ENCODE measurements at regions not wholly inside any gene's neighbourhood (a gene's known extent, or its start where the extent isn't known, plus 50 kb on each side); places are given as distances from the start of the nearest gene placed in this dataset.

GRCh38 chr4:161252520-161253141 lies 911.2 kb downstream of the FSTL5 start:
- Mint-ChIP-seq H3K4me3 (no peak overlapping the region), H3K9me3 (peaks cover 17% of the 10 kb centered on the region), H3K4me1 (no peaks in the 10 kb centered on the region), H3K27me3 (ENCODE audit: low read depth) (no peaks in the 10 kb centered on the region), H3K36me3 (ENCODE audit: low read depth) (peaks cover 15% of the 10 kb centered on the region), H3K27ac (ENCODE audit: unreplicated experiment) (no peak overlapping the region)
- no peak for DNase-seq (ENCODE audit: low read depth, low spot score)
- TF ChIP-seq CTCF (conservative IDR thresholded peaks at IDR 0.05) = peak; percentile 62

GRCh38 chr4:161249779-161250440 lies 913.9 kb downstream of the FSTL5 start:
- no peaks in the 10 kb centered on the region for H3K4me1 Mint-ChIP-seq
- H3K9me3 Mint-ChIP-seq = peaks cover 7% of the 10 kb centered on the region
- H3K27me3 Mint-ChIP-seq (ENCODE audit: low read depth) = no peaks in the 10 kb centered on the region
- no peak for DNase-seq (ENCODE audit: low read depth, low spot score)
- peaks cover 6% of the 10 kb centered on the region for H3K36me3 Mint-ChIP-seq (ENCODE audit: low read depth)
- TF ChIP-seq CTCF (conservative IDR thresholded peaks at IDR 0.05) = no peak
- H3K27ac Mint-ChIP-seq (ENCODE audit: unreplicated experiment) = no peak overlapping the region
- no peak overlapping the region for H3K4me3 Mint-ChIP-seq

GRCh38 chr4:161248880-161249279 lies 914.9 kb downstream of the FSTL5 start:
- Mint-ChIP-seq H3K4me3 (no peak overlapping the region), H3K27me3 (ENCODE audit: low read depth) (no peaks in the 10 kb centered on the region), H3K27ac (ENCODE audit: unreplicated experiment) (no peak overlapping the region), H3K36me3 (ENCODE audit: low read depth) (peaks cover 2% of the 10 kb centered on the region), H3K9me3 (peaks cover 6% of the 10 kb centered on the region), H3K4me1 (no peaks in the 10 kb centered on the region)
- TF ChIP-seq CTCF (conservative IDR thresholded peaks at IDR 0.05) = no peak
- no peak for DNase-seq (ENCODE audit: low read depth, low spot score)

GRCh38 chr4:161247831-161248230 lies 916.0 kb downstream of the FSTL5 start:
- Mint-ChIP-seq H3K27me3 (ENCODE audit: low read depth) (no peaks in the 10 kb centered on the region), H3K9me3 (peaks cover 2% of the 10 kb centered on the region), H3K4me3 (no peak overlapping the region), H3K27ac (ENCODE audit: unreplicated experiment) (no peak overlapping the region), H3K36me3 (ENCODE audit: low read depth) (peaks cover 2% of the 10 kb centered on the region), H3K4me1 (no peaks in the 10 kb centered on the region)
- TF ChIP-seq CTCF (conservative IDR thresholded peaks at IDR 0.05) = no peak
- no peak for DNase-seq (ENCODE audit: low read depth, low spot score)

- H3K4me1 Mint-ChIP-seq = no peaks in the 10 kb centered on the region
Observed at GRCh38 chr4:161238033-161238432, 925.8 kb downstream of the FSTL5 start.

More at GRCh38 chr4:161238033-161238432, 925.8 kb downstream of the FSTL5 start:
- no peaks in the 10 kb centered on the region for H3K36me3 Mint-ChIP-seq (ENCODE audit: low read depth)
- TF ChIP-seq CTCF (conservative IDR thresholded peaks at IDR 0.05) = no peak
- no peak for DNase-seq (ENCODE audit: low read depth, low spot score)
- no peak overlapping the region for H3K27ac Mint-ChIP-seq (ENCODE audit: unreplicated experiment)
- H3K27me3 Mint-ChIP-seq (ENCODE audit: low read depth) = no peaks in the 10 kb centered on the region
- H3K9me3 Mint-ChIP-seq = peaks cover 3% of the 10 kb centered on the region
- no peak overlapping the region for H3K4me3 Mint-ChIP-seq
